Spleen (tissue), 7 donors: ENCODE measurements at regions not wholly inside any gene's neighbourhood (a gene's known extent, or its start where the extent isn't known, plus 50 kb on each side); places are given as distances from the start of the nearest gene placed in this dataset.

Experiments
- CTCF ChIP-seq, 11 experiments: fragments of 200-600 bp in 7 of 11; fragments of 450-650 bp in 4 of 11; sonication (generic) in 4 of 11; IDR thresholded peaks in 8 of 11; conservative IDR thresholded peaks in 3 of 11; 1 replicate in 7 of 11; 2 replicates in 4 of 11; pipeline versions ENCODE4 v1.4.0 to v1.8.0; 2016 to 2021; ENCODE audit warnings: antibody characterized with exemption in 11 of 11, inconsistent platforms in 4 of 11, mild to moderate bottlenecking in 1 of 11
- POLR2A ChIP-seq, 3 donors: fragments of 450-650 bp; IDR thresholded peaks; one replicate each; pipeline ENCODE4 v1.5.1; 2017; ENCODE audit warnings: antibody characterized with exemption in 3 of 3, mild to moderate bottlenecking in 1 of 3
- POLR2AphosphoS5 ChIP-seq, 3 donors: sonication (generic); formaldehyde crosslinking; IDR thresholded peaks; one replicate each; pipeline ENCODE4 v1.5.1; 2017; ENCODE audit warnings: antibody characterized with exemption in 3 of 3
- donor health status: DM: no; HTN: no; CAD: no; lungs with moderate emphysema.
- donor health status: DM: no; HTN: no; CAD: no.
- donor health status: DM: no; HTN: no; CAD: no.

GRCh38 chr6:159110013-159110412, 59.2 kb upstream of the FNDC1 start:
- TF ChIP-seq CTCF (IDR thresholded peaks at IDR 0.05 in 8 of 11, conservative IDR thresholded peaks at IDR 0.05 in 3 of 11) (peak; percentile 41 to 76 (median 64)), POLR2A (IDR thresholded peaks at IDR 0.05) (no peak), POLR2AphosphoS5 (IDR thresholded peaks at IDR 0.05) (no peak)
